ENCODE measurements at regions not wholly inside any gene's neighbourhood (a gene's known extent, or its start where the extent isn't known, plus 50 kb on each side); places are given as distances from the start of the nearest gene placed in this dataset.
"Not testable (repeated sequence)": the region's sequence is repeated elsewhere in the genome, so short reads cannot be mapped to it uniquely, and the experiment has no call there.

DNA sequence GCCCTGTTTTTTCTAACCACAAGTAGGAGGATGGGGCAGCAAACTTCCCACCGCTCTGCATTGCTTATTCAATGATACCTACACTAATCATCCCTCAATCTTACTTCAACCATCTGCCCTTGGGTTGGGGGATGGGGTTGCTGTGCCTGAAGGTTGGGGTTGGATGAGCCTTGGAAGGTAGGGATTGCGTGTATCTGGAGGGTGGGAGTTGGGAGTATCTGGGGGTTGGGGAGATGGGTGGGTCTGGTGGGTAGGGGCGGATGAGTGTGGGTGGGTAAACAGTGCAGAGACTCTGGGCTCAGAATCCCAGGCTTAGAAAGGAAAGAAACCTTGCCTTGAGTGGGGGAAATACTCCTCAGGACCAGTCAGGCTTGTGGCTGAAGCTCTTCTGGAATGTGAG is 467.4 kb downstream of the DIRAS2 start:
- Histone ChIP-seq H3K9me3 (no peaks in the 10 kb centered on the region), H3K4me3 (ENCODE audit: low read depth, low read length) (no peak overlapping the region), H3K4me1 (no peaks in the 10 kb centered on the region), H3K27me3 (no peaks in the 10 kb centered on the region; the same call in 1 of the 2 replicates), H3K36me3 (no peaks in the 10 kb centered on the region)
- no peak for TF ChIP-seq CTCF (IDR thresholded peaks at IDR 0.05; ENCODE audit: low read depth, low read length)
- DNase-seq = no peak

DNA sequence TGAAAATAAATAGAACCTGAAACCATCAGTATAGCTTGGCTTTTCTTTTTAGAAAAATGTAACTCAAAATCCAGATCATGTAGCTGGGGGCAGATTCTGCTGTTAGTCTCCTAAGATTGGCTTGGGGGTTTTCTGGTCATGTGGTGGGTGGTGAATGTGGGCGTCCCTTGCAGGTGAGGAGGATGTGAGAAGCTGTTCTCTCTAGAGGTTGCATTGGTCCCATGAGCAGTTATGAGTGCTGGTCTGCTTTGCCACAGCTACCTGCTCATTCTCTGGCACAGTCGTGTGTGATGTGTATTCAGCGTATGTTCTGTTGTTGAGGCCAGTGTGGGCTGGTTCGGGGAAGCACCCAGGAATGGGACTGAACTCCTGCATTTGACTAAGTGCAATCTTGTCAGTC is 466.8 kb downstream of the DIRAS2 start:
- no peaks in the 10 kb centered on the region for H3K4me1 ChIP-seq
- H3K36me3 ChIP-seq = no peaks in the 10 kb centered on the region
- H3K27me3 ChIP-seq = no peaks in the 10 kb centered on the region; the same call in 1 of the 2 replicates
- no peak for TF ChIP-seq CTCF (IDR thresholded peaks at IDR 0.05; ENCODE audit: low read depth, low read length)
- no peak for DNase-seq
- no peak overlapping the region for H3K4me3 ChIP-seq (ENCODE audit: low read depth, low read length)
- H3K9me3 ChIP-seq = no peaks in the 10 kb centered on the region

- Histone ChIP-seq H3K9me3 (no peaks in the 10 kb centered on the region), H3K27me3 (no peaks in the 10 kb centered on the region; the same call in 1 of the 2 replicates), H3K4me1 (no peaks in the 10 kb centered on the region), H3K36me3 (no peaks in the 10 kb centered on the region), H3K4me3 (ENCODE audit: low read depth, low read length) (no peak overlapping the region)
- no peak for TF ChIP-seq CTCF (IDR thresholded peaks at IDR 0.05; ENCODE audit: low read depth, low read length)
- DNase-seq = no peak
Observed at GRCh38 chr9:90176901-90177300, 465.7 kb downstream of the DIRAS2 start.

DNA sequence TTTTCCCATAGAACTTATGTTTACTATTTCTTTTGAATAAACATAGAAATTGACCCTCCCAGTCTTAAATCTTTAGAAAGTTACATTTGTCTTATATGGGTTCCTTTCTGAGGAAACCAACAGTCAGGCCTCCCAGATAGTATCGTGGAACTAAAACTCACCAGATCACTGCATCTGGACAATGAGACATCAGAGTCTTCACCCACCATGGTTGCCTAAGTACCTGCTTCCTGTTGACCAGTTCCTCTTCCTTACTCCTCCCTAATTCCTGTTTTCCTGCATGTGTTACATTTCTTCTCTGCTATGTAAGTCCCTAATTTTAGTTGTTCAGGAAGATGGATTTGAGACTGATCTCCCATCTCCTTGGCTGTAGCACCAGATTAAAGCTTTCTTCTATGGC is 462.2 kb downstream of the DIRAS2 start:
- TF ChIP-seq CTCF (IDR thresholded peaks at IDR 0.05; ENCODE audit: low read depth, low read length) = no peak
- Histone ChIP-seq H3K4me3 (ENCODE audit: low read depth, low read length) (no peak overlapping the region), H3K9me3 (no peaks in the 10 kb centered on the region), H3K27me3 (peaks cover 5% of the 10 kb centered on the region; the same call in 1 of the 2 replicates), H3K4me1 (no peaks in the 10 kb centered on the region), H3K36me3 (no peaks in the 10 kb centered on the region)
- DNase-seq = no peak

GRCh38 chr9:90188656-90189055 is 454.0 kb downstream of the DIRAS2 start:
- DNase-seq = no peak
- H3K27me3 ChIP-seq = peaks cover 3% of the 10 kb centered on the region; the same call in 1 of the 2 replicates
- H3K36me3 ChIP-seq = no peaks in the 10 kb centered on the region
- H3K4me3 ChIP-seq (ENCODE audit: low read depth, low read length) = no peak overlapping the region
- no peaks in the 10 kb centered on the region for H3K9me3 ChIP-seq
- no peak for TF ChIP-seq CTCF (IDR thresholded peaks at IDR 0.05; ENCODE audit: low read depth, low read length)
- no peaks in the 10 kb centered on the region for H3K4me1 ChIP-seq

GRCh38 chr9:90189306-90189705 is 453.3 kb downstream of the DIRAS2 start:
- H3K4me3 ChIP-seq (ENCODE audit: low read depth, low read length) = no peak overlapping the region
- no peaks in the 10 kb centered on the region for H3K36me3 ChIP-seq
- H3K27me3 ChIP-seq = no peaks in the 10 kb centered on the region; the same call in 1 of the 2 replicates
- no peak for TF ChIP-seq CTCF (IDR thresholded peaks at IDR 0.05; ENCODE audit: low read depth, low read length)
- no peak for DNase-seq
- no peaks in the 10 kb centered on the region for H3K9me3 ChIP-seq
- H3K4me1 ChIP-seq = no peaks in the 10 kb centered on the region

- H3K36me3 ChIP-seq; H3K27me3 ChIP-seq; H3K9me3 ChIP-seq; H3K4me3 ChIP-seq (ENCODE audit: low read depth, low read length); H3K4me1 ChIP-seq; DNase-seq: not testable (repeated sequence)
Observed at GRCh38 chr9:90192465-90192864, 450.2 kb downstream of the DIRAS2 start.
